WERI-Rb-1 (cell line): ENCODE measurements at regions not wholly inside any gene's neighbourhood (a gene's known extent, or its start where the extent isn't known, plus 50 kb on each side); places are given as distances from the start of the nearest gene placed in this dataset.

Source experiments
- DNase-seq: peaks from one replicate; pipeline ENCODE4 v3.0.0-alpha.2; 2020
- H3K27ac ChIP-seq: fragments of 250-450 bp; sonication (Bioruptor Pico); 2 replicates; pipeline ENCODE4 v1.5.1; 2020; ENCODE audit warnings: mild to moderate bottlenecking, moderate library complexity
- H3K27me3 ChIP-seq: fragments of 250-450 bp; sonication (Bioruptor Pico); 2 replicates; pipeline ENCODE4 v1.5.1; 2021; ENCODE audit warnings: mild to moderate bottlenecking, low read depth, moderate library complexity; ENCODE audit not compliant: insufficient read depth, severe bottlenecking
- H3K36me3 ChIP-seq: fragments of 250-450 bp; sonication (Bioruptor Pico); 2 replicates; pipeline ENCODE4 v1.5.1; 2020; ENCODE audit warnings: mild to moderate bottlenecking, moderate library complexity
- H3K4me3 ChIP-seq: 2 replicates; pipeline ENCODE4 v1.5.1; 2011; ENCODE audit warnings: low read depth, mild to moderate bottlenecking, control low read depth, low read length
- H3K9me3 ChIP-seq: fragments of 250-450 bp; sonication (Bioruptor Pico); 2 replicates; pipeline ENCODE4 v1.5.1; 2021; ENCODE audit warnings: mild to moderate bottlenecking, moderate library complexity; ENCODE audit not compliant: severe bottlenecking
- TF ChIP-seq, protein P1 (sequence below): IDR thresholded peaks from 2 replicates; pipeline ENCODE4 v1.5.1; 2011; ENCODE audit warnings: low read depth, mild to moderate bottlenecking, control low read depth, inconsistent platforms, low read length

DNA sequence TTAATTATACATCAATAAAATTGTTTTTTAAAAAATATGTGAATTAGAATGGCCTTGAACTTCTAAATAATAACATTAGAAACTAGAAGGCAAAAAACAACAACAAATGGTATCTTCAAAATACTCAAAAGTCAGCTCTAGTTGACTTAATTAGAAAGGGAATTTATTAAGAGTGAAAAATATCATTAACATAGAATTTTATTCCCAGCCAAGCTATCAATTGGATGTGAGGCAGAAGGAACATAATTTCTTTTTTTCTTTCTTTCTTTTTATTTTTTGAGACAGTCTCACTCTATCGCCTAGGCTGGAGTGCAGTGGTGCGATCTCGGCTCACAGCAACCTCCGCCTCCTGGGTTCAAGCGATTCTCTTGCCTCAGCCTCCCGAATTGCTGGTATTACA is 51.2 kb upstream of the CAPZB start:
- TF ChIP-seq, protein P1, sequence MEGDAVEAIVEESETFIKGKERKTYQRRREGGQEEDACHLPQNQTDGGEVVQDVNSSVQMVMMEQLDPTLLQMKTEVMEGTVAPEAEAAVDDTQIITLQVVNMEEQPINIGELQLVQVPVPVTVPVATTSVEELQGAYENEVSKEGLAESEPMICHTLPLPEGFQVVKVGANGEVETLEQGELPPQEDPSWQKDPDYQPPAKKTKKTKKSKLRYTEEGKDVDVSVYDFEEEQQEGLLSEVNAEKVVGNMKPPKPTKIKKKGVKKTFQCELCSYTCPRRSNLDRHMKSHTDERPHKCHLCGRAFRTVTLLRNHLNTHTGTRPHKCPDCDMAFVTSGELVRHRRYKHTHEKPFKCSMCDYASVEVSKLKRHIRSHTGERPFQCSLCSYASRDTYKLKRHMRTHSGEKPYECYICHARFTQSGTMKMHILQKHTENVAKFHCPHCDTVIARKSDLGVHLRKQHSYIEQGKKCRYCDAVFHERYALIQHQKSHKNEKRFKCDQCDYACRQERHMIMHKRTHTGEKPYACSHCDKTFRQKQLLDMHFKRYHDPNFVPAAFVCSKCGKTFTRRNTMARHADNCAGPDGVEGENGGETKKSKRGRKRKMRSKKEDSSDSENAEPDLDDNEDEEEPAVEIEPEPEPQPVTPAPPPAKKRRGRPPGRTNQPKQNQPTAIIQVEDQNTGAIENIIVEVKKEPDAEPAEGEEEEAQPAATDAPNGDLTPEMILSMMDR: no peak
- H3K4me3 ChIP-seq: no peak overlapping the region
- DNase-seq: no peak
- no peaks in the 10 kb centered on the region for H3K27me3 ChIP-seq
- H3K27ac ChIP-seq: no peak overlapping the region
- no peaks in the 10 kb centered on the region for H3K36me3 ChIP-seq
- no peaks in the 10 kb centered on the region for H3K9me3 ChIP-seq

DNA sequence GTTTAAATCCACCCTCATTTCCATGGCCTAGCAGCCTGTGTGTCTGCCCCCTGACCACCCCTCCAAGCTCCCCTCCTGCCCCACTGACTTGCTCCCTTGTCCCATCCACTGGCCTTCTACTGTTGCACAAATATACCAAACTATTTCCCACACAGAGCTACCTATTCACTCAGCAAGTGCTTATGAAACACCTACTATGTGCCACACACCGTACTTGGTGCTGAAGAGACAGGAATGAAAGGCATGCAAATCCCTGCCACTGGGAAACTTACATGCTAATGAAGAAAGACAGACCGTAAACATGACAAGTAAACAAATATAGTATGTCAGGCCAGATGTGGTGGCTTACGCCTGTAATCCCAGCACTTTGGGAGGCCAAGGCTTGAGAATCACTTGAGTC is 49.9 kb upstream of the CAPZB start:
- DNase-seq: no peak
- H3K36me3 ChIP-seq: no peaks in the 10 kb centered on the region
- TF ChIP-seq, protein P1: no peak
- no peak overlapping the region for H3K27ac ChIP-seq
- no peak overlapping the region for H3K4me3 ChIP-seq
- no peaks in the 10 kb centered on the region for H3K9me3 ChIP-seq
- H3K27me3 ChIP-seq: no peaks in the 10 kb centered on the region
